Neural progenitor cell (in vitro differentiated cells): ENCODE measurements at regions not wholly inside any gene's neighbourhood (a gene's known extent, or its start where the extent isn't known, plus 50 kb on each side); places are given as distances from the start of the nearest gene placed in this dataset.

ENCODE experiments used
- EZH2 ChIP-seq: fragments of 200-600 bp; sonication (generic); IDR thresholded peaks from 2 replicates; pipeline ENCODE4 v1.6.1; 2017; ENCODE audit warnings: antibody characterized with exemption, mild to moderate bottlenecking, moderate library complexity
- TF ChIP-seq, protein P1 (sequence below): fragments of 200-600 bp; sonication (generic); IDR thresholded peaks from 2 replicates; pipeline ENCODE4 v1.5.1; 2017; ENCODE audit warnings: antibody characterized with exemption, mild to moderate bottlenecking

DNA sequence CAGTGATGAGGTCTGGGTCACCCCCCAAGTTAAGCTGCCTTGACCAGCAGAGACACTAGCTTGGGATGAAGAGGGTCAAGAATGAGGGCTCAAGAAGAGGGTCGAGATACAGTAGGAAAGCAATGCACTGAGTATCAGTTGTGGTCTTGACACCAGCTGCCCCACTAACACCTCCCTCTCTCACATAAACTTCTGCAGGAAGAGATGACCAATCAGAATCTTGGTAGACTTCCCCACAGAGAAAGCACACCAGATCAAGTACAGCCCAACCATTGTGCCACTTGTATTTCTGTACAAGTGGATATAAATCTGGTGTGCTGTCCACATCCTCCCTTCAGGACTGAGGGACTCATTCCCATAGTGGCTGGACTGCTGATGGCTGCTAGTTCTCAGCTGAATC lies 101.2 kb upstream of the ELL2 start:
- TF ChIP-seq, protein P1, sequence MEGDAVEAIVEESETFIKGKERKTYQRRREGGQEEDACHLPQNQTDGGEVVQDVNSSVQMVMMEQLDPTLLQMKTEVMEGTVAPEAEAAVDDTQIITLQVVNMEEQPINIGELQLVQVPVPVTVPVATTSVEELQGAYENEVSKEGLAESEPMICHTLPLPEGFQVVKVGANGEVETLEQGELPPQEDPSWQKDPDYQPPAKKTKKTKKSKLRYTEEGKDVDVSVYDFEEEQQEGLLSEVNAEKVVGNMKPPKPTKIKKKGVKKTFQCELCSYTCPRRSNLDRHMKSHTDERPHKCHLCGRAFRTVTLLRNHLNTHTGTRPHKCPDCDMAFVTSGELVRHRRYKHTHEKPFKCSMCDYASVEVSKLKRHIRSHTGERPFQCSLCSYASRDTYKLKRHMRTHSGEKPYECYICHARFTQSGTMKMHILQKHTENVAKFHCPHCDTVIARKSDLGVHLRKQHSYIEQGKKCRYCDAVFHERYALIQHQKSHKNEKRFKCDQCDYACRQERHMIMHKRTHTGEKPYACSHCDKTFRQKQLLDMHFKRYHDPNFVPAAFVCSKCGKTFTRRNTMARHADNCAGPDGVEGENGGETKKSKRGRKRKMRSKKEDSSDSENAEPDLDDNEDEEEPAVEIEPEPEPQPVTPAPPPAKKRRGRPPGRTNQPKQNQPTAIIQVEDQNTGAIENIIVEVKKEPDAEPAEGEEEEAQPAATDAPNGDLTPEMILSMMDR, result no peak
- TF ChIP-seq EZH2, result no peak
